GM12878 (cell line): ENCODE measurements at regions not wholly inside any gene's neighbourhood (a gene's known extent, or its start where the extent isn't known, plus 50 kb on each side); places are given as distances from the start of the nearest gene placed in this dataset.

Experiments
- ATAC-seq: fragments of 200-7000 bp; cut with Tn5 transposase; 3 replicates; pipeline ENCODE4 v1.9.1; 2020; ENCODE audit warnings: mild to moderate bottlenecking, moderate library complexity
- BruUV-seq: library from RNA; stranded (reverse); fragments of 400-500 nt; replicated peaks from 2 replicates; lab custom pipeline; 2021; lab: Mats Ljungman, UMichigan
- CTCF ChIA-PET: fragments of 300-600 bp; sonication (Branson Sonifier 250); formaldehyde crosslinking; extraction: SDS; loops from one replicate; lab custom pipeline; 2021; ENCODE audit warnings: inconsistent platforms; lab: Yijun Ruan, JAX
- POLR2A ChIA-PET: fragments of 350-600 bp; formaldehyde crosslinking; extraction: SDS; loops from one replicate; lab custom pipeline; 2021; ENCODE audit warnings: inconsistent platforms; lab: Charles Lee
- RAD21 ChIA-PET: fragments of 300-600 bp; sonication (Branson Sonifier 250); formaldehyde crosslinking; loops from one replicate; lab custom pipeline; 2023; ENCODE audit warnings: antibody characterized with exemption; ENCODE audit not compliant: unreplicated experiment; lab: Charles Lee
- SMC1A ChIA-PET: fragments of 300-600 bp; sonication (Branson Sonifier 250); formaldehyde crosslinking; loops from one replicate; lab custom pipeline; 2023; ENCODE audit not compliant: unreplicated experiment, uncharacterized antibody; lab: Charles Lee
- DNase-seq: peaks from one replicate; pipeline ENCODE4 v3.0.0-alpha.2; 2011; ENCODE audit warnings: low read depth, low spot score
- FAIRE-seq: peaks from 3 replicates; lab custom pipeline; 2011; peaks lifted over from hg19 to GRCh38; lab: Jason Lieb, UNC
- H2AFZ ChIP-seq: 2 replicates; pipeline ENCODE4 v1.6.0; 2011; ENCODE audit warnings: low read depth, low read length, control low read depth; ENCODE audit not compliant: control insufficient read depth
- H3K27ac ChIP-seq: 2 replicates; pipeline ENCODE4 v1.5.1; 2011; ENCODE audit warnings: control low read depth; ENCODE audit not compliant: control insufficient read depth, insufficient read depth
- H3K27me3 ChIP-seq, 2 experiments: replicated peaks in 1 of 2; 2 replicates each; pipeline versions ENCODE4 v1.6.0 to v1.6.1; 2011; ENCODE audit warnings: low read length in 1 of 2; ENCODE audit not compliant: control insufficient read depth in 2 of 2, insufficient read depth in 2 of 2
- H3K36me3 ChIP-seq, 2 experiments: 2 replicates each; pipeline ENCODE4 v1.5.1; 2011; ENCODE audit warnings: low read length in 1 of 2; ENCODE audit not compliant: control insufficient read depth in 2 of 2, insufficient read depth in 2 of 2
- H3K4me1 ChIP-seq: 2 replicates; pipeline ENCODE4 v1.6.1; 2011; ENCODE audit warnings: mild to moderate bottlenecking, low read length, moderate library complexity, mixed read lengths; ENCODE audit not compliant: control insufficient read depth, insufficient read depth
- H3K4me2 ChIP-seq: 2 replicates; pipeline ENCODE4 v1.6.0; 2011; ENCODE audit warnings: control low read depth; ENCODE audit not compliant: control insufficient read depth, insufficient read depth
- H3K4me3 ChIP-seq: fragments of 200-600 bp; sonication (generic); 2 replicates; pipeline ENCODE4 v1.5.1; 2016
- H3K79me2 ChIP-seq: 2 replicates; pipeline ENCODE4 v1.6.0; 2011; ENCODE audit warnings: low read length; ENCODE audit not compliant: control insufficient read depth, insufficient read depth
- H3K9ac ChIP-seq: 2 replicates; pipeline ENCODE4 v1.8.0; 2011; ENCODE audit warnings: low read length, control low read depth, mixed read lengths; ENCODE audit not compliant: control insufficient read depth, insufficient read depth
- H3K9me3 ChIP-seq: replicated peaks from 3 replicates; pipeline ENCODE4 v1.5.1; 2011; ENCODE audit warnings: mild to moderate bottlenecking, low read length; ENCODE audit not compliant: control insufficient read depth, insufficient read depth
- H4K20me1 ChIP-seq: 2 replicates; pipeline ENCODE4 v1.6.0; 2011; ENCODE audit not compliant: control insufficient read depth, insufficient read depth
- CREB1 ChIP-seq: IDR thresholded peaks from 2 replicates; pipeline ENCODE4 v1.6.1; 2012; ENCODE audit warnings: low read depth, mild to moderate bottlenecking, inconsistent platforms
- EZH2 ChIP-seq: IDR thresholded peaks from 2 replicates; pipeline ENCODE4 v1.6.1; 2012; ENCODE audit warnings: low read depth, mild to moderate bottlenecking, control low read depth, inconsistent platforms, low read length, borderline replicate concordance; ENCODE audit not compliant: control insufficient read depth
- POLR2AphosphoS2 ChIP-seq: IDR thresholded peaks from 2 replicates; pipeline ENCODE4 v1.6.1; 2011; ENCODE audit warnings: low read depth, mild to moderate bottlenecking, low read length, improper control_type of control experiment, moderate library complexity
- POLR2AphosphoS5 ChIP-seq: IDR thresholded peaks from 2 replicates; pipeline ENCODE4 v1.6.1; 2011; ENCODE audit warnings: mild to moderate bottlenecking, low read length, inconsistent platforms
- RCOR1 ChIP-seq: conservative IDR thresholded peaks from 2 replicates; pipeline ENCODE4 v1.6.1; 2012; ENCODE audit warnings: low read depth, low read length, improper control_type of control experiment
- SREBF2 ChIP-seq: IDR thresholded peaks from 2 replicates; pipeline ENCODE4 v1.6.1; 2012; ENCODE audit warnings: mild to moderate bottlenecking, low read length
- YBX1 ChIP-seq: fragments of 450-650 bp; IDR thresholded peaks from 2 replicates; pipeline ENCODE4 v1.6.1; 2016; ENCODE audit warnings: antibody characterized with exemption
- ZZZ3 ChIP-seq: IDR thresholded peaks from 2 replicates; pipeline ENCODE4 v1.6.1; 2011; ENCODE audit warnings: low read depth; ENCODE audit not compliant: control insufficient read depth, insufficient read length
- WGBS: methylation state at CpG from one replicate; pipeline ENCODE4 v1.1.6; 2016; ENCODE audit warnings: low lambda C conversion rate; ENCODE audit not compliant: insufficient replicate concordance, insufficient coverage; ENCODE audit errors: missing lambda C conversion rate; 5-methylcytosine and 5-hydroxymethylcytosine counted together
- in situ Hi-C: fragments of 300-500 bp; cut with MboI; formaldehyde crosslinking; loops from 9 replicates; pipeline ENCODE4 v1.14.3; 2018; ENCODE audit warnings: mixed read lengths
- intact Hi-C: fragments of 100-400 bp; cut with micrococcal nuclease; formaldehyde crosslinking; loops from one replicate; pipeline ENCODE4 v1.14.2; 2022; ENCODE audit not compliant: unreplicated experiment
- TF ChIP-seq, protein P1 (sequence below): fragments of 450-650 bp; IDR thresholded peaks from 2 replicates; pipeline ENCODE4 v1.6.1; 2014; ENCODE audit warnings: mild to moderate bottlenecking
- TF ChIP-seq, protein P2 (sequence below): fragments of 450-650 bp; IDR thresholded peaks from 2 replicates; pipeline ENCODE4 v1.6.1; 2017; ENCODE audit warnings: borderline replicate concordance

DNA sequence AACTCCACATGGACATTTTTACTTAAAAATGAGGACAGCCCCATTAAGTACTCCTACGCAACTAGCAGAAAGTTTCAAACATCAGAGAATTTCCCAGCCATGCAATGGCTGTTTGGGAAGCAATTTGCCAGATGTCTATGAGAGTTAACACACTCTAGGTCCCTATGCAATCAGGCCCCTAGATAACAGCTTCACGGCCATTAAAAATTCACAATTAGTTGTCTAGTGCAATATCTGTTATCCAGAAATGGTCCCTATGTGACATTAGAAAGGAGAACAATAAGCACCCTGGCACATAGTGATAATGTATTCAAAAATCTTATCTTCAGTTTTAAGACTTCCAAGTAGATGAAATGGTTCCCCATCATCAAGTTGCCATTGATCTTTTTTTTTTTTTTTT, 174.3 kb upstream of the NRSN1 start:
- H3K27me3 ChIP-seq: no peaks in the 10 kb centered on the region
- H4K20me1 ChIP-seq: no peaks in the 10 kb centered on the region
- H3K4me3 ChIP-seq: no peak overlapping the region
- H3K27ac ChIP-seq: no peak overlapping the region
- TF ChIP-seq SREBF2: no peak
- no peak for TF ChIP-seq CREB1
- no peak for TF ChIP-seq POLR2AphosphoS2
- TF ChIP-seq, protein P1, sequence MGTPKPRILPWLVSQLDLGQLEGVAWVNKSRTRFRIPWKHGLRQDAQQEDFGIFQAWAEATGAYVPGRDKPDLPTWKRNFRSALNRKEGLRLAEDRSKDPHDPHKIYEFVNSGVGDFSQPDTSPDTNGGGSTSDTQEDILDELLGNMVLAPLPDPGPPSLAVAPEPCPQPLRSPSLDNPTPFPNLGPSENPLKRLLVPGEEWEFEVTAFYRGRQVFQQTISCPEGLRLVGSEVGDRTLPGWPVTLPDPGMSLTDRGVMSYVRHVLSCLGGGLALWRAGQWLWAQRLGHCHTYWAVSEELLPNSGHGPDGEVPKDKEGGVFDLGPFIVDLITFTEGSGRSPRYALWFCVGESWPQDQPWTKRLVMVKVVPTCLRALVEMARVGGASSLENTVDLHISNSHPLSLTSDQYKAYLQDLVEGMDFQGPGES: no peak
- TF ChIP-seq RCOR1: no peak
- no peak for TF ChIP-seq EZH2
- no peak for TF ChIP-seq YBX1
- no peak for TF ChIP-seq POLR2AphosphoS5
- TF ChIP-seq, protein P2, sequence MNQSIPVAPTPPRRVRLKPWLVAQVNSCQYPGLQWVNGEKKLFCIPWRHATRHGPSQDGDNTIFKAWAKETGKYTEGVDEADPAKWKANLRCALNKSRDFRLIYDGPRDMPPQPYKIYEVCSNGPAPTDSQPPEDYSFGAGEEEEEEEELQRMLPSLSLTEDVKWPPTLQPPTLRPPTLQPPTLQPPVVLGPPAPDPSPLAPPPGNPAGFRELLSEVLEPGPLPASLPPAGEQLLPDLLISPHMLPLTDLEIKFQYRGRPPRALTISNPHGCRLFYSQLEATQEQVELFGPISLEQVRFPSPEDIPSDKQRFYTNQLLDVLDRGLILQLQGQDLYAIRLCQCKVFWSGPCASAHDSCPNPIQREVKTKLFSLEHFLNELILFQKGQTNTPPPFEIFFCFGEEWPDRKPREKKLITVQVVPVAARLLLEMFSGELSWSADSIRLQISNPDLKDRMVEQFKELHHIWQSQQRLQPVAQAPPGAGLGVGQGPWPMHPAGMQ: no peak
- no peak for TF ChIP-seq ZZZ3
- DNase-seq: no peak
- no TSS peak for BruUV-seq
- no peak for FAIRE-seq
- H3K4me2 ChIP-seq: no peak overlapping the region
- in situ Hi-C loops (no loop called here), intact Hi-C loops (no loop called here)
- POLR2A ChIA-PET: no interaction called here
- no peaks in the 10 kb centered on the region for H3K36me3 ChIP-seq
- H3K79me2 ChIP-seq: no peaks in the 10 kb centered on the region
- H3K9ac ChIP-seq: no peak overlapping the region
- SMC1A ChIA-PET: no interaction called here
- RAD21 ChIA-PET: no interaction called here
- CTCF ChIA-PET: no interaction called here
- no peak for ATAC-seq
- no peaks in the 10 kb centered on the region for H3K9me3 ChIP-seq
- WGBS: 23% methylated on average over 2 of the region's 2 CpGs
- H2AFZ ChIP-seq: no peak overlapping the region
- no peaks in the 10 kb centered on the region for H3K4me1 ChIP-seq
